HCT116 (cell line): ENCODE measurements at regions not wholly inside any gene's neighbourhood (a gene's known extent, or its start where the extent isn't known, plus 50 kb on each side); places are given as distances from the start of the nearest gene placed in this dataset.

Experiments
- ATAC-seq: fragments of 200-7000 bp; cut with Tn5 transposase; 2 replicates; pipeline ENCODE4 v1.9.1; 2020; ENCODE audit warnings: mild to moderate bottlenecking, moderate library complexity
- BruUV-seq: library from RNA; stranded (reverse); fragments of 400-500 nt; replicated peaks from 2 replicates; lab custom pipeline; 2021; lab: Mats Ljungman, UMichigan
- CTCF ChIA-PET: fragments of 300-600 bp; sonication (Branson Sonifier 250); formaldehyde crosslinking; loops from one replicate; lab custom pipeline; 2021; ENCODE audit warnings: antibody characterized with exemption; lab: Charles Lee
- POLR2A ChIA-PET: fragments of 300-600, 350-600 bp; sonication (Branson Sonifier 250); formaldehyde crosslinking; loops from one replicate; lab custom pipeline; 2021; ENCODE audit warnings: antibody characterized with exemption; lab: Charles Lee
- RAD21 ChIA-PET, 2 experiments: fragments of 300-600 bp; sonication (Branson Sonifier 250); formaldehyde crosslinking; loops; one replicate each; lab custom pipeline; 2023; ENCODE audit warnings: low total read pairs in 2 of 2; ENCODE audit not compliant: uncharacterized antibody in 2 of 2, unreplicated experiment in 2 of 2, low non-redundant PET in 1 of 2; lab: Charles Lee
- DNase-seq: peaks from one replicate; pipeline ENCODE4 v3.0.0-alpha.2; 2010; ENCODE audit warnings: low read depth, low spot score
- H2AFZ ChIP-seq: fragments of 200-600 bp; shearing (Covaris generic), sonication (generic); 2 replicates; pipeline ENCODE4 v1.6.1; 2017; ENCODE audit warnings: low read depth, mixed run types, mixed read lengths, antibody characterized with exemption, low read length; ENCODE audit not compliant: poor library complexity, severe bottlenecking
- H3K27ac ChIP-seq: 2 replicates; pipeline ENCODE4 v1.5.1; 2012; ENCODE audit warnings: low read depth, low read length
- H3K27me3 ChIP-seq: fragments of 200-600 bp; sonication (generic); 2 replicates; pipeline ENCODE4 v1.6.1; 2016; ENCODE audit warnings: mixed run types, low read length, mixed read lengths; ENCODE audit not compliant: insufficient read depth
- H3K36me3 ChIP-seq, 2 experiments: fragments of 200-500 bp in 1 of 2; fragments of 200-600 bp in 1 of 2; sonication (Bioruptor generic) in 1 of 2; sonication (generic) in 1 of 2; 2 replicates each; pipeline versions ENCODE4 v1.5.1 to v1.6.1; 2014 to 2016; ENCODE audit warnings: low read length in 2 of 2, inconsistent platforms in 1 of 2, mixed read lengths in 1 of 2, mixed run types in 1 of 2; ENCODE audit not compliant: insufficient read depth in 2 of 2, control insufficient read depth in 1 of 2
- H3K4me1 ChIP-seq, 2 experiments: fragments of 200-600 bp in 1 of 2; sonication (generic) in 1 of 2; 2 replicates each; pipeline versions ENCODE4 v1.5.1 to v1.6.1; 2012 to 2017; ENCODE audit warnings: low read length in 2 of 2, inconsistent platforms in 1 of 2, mild to moderate bottlenecking in 1 of 2, mixed read lengths in 1 of 2, mixed run types in 1 of 2, moderate library complexity in 1 of 2; ENCODE audit not compliant: insufficient read depth in 2 of 2, control insufficient read depth in 1 of 2
- H3K4me2 ChIP-seq: fragments of 200-600 bp; sonication (generic); 2 replicates; pipeline ENCODE4 v1.6.1; 2017; ENCODE audit warnings: mixed run types, low read length, mixed read lengths
- H3K4me3 ChIP-seq, 2 experiments: fragments of 200-600 bp in 1 of 2; sonication (generic) in 1 of 2; replicated peaks in 1 of 2; 2 replicates each; pipeline ENCODE4 v1.5.1; 2011 to 2016; ENCODE audit warnings: low read length in 2 of 2, control low read depth in 1 of 2, low read depth in 1 of 2, mild to moderate bottlenecking in 1 of 2, mixed read lengths in 1 of 2, mixed run types in 1 of 2
- H3K79me2 ChIP-seq: fragments of 200-600 bp; sonication (generic); 2 replicates; pipeline ENCODE4 v1.6.1; 2017; ENCODE audit warnings: mild to moderate bottlenecking, mixed run types, low read length, moderate library complexity, mixed read lengths; ENCODE audit not compliant: insufficient read depth
- H3K9ac ChIP-seq: fragments of 200-600 bp; sonication (generic); 2 replicates; pipeline ENCODE4 v1.6.1; 2016; ENCODE audit warnings: low read length, mixed read lengths
- H3K9me2 ChIP-seq: fragments of 200-600 bp; sonication (generic), shearing (Covaris generic); 2 replicates; pipeline ENCODE4 v1.6.1; 2017; ENCODE audit warnings: mixed run types, mild to moderate bottlenecking, moderate library complexity; ENCODE audit not compliant: insufficient read depth
- H3K9me3 ChIP-seq, 2 experiments: fragments of 200-500 bp in 1 of 2; fragments of 200-600 bp in 1 of 2; sonication (Bioruptor generic) in 1 of 2; sonication (generic) in 1 of 2; 2 replicates each; pipeline ENCODE4 v1.6.1; 2014 to 2017; ENCODE audit warnings: low read length in 2 of 2, mixed read lengths in 2 of 2, inconsistent platforms in 1 of 2, low read depth in 1 of 2, mild to moderate bottlenecking in 1 of 2, mixed run types in 1 of 2, moderate library complexity in 1 of 2; ENCODE audit not compliant: control insufficient read depth in 1 of 2, insufficient read depth in 1 of 2
- H4K20me1 ChIP-seq: fragments of 200-600 bp; sonication (generic), shearing (Covaris generic); 2 replicates; pipeline ENCODE4 v1.6.1; 2017; ENCODE audit warnings: mixed run types, mild to moderate bottlenecking, moderate library complexity; ENCODE audit not compliant: insufficient read depth
- EGR1 ChIP-seq: IDR thresholded peaks from 2 replicates; pipeline ENCODE4 v1.6.1; 2012; ENCODE audit warnings: low read depth
- ELF1 ChIP-seq: IDR thresholded peaks from 2 replicates; pipeline ENCODE4 v1.6.1; 2012; ENCODE audit warnings: low read depth, borderline replicate concordance
- EZH2 ChIP-seq: fragments of 200-600 bp; sonication (generic); IDR thresholded peaks from 2 replicates; pipeline ENCODE4 v1.6.1; 2017; ENCODE audit warnings: antibody characterized with exemption, mixed run types
- EZH2phosphoT487 ChIP-seq: fragments of 200-600 bp; IDR thresholded peaks from 2 replicates; pipeline ENCODE4 v1.6.1; 2018; ENCODE audit warnings: antibody characterized with exemption, borderline replicate concordance
- POLR2A ChIP-seq: IDR thresholded peaks from 2 replicates; pipeline ENCODE4 v1.7.0; 2011; ENCODE audit warnings: borderline replicate concordance; ENCODE audit not compliant: insufficient read depth, insufficient read length; ENCODE audit errors: extremely low read depth
- POLR2AphosphoS5 ChIP-seq: IDR thresholded peaks from 2 replicates; pipeline ENCODE4 v1.6.1; 2011; ENCODE audit warnings: mild to moderate bottlenecking, low read depth, low read length, moderate library complexity
- SP1 ChIP-seq: IDR thresholded peaks from 2 replicates; pipeline ENCODE4 v1.6.1; 2012; ENCODE audit warnings: low read depth
- SRF ChIP-seq: IDR thresholded peaks from 2 replicates; pipeline ENCODE4 v1.6.1; 2012; ENCODE audit warnings: low read depth
- TCF7L2 ChIP-seq: IDR thresholded peaks from 2 replicates; pipeline ENCODE4 v1.7.0; 2011; ENCODE audit warnings: borderline replicate concordance, inconsistent platforms; ENCODE audit not compliant: insufficient read depth, insufficient read length; ENCODE audit errors: extremely low read depth
- YY1 ChIP-seq: IDR thresholded peaks from 2 replicates; pipeline ENCODE4 v1.6.1; 2011; ENCODE audit warnings: low read length, low read depth, moderate library complexity, mild to moderate bottlenecking; ENCODE audit not compliant: insufficient replicate concordance; ENCODE audit errors: extremely low read depth
- intact Hi-C: fragments of 100-400 bp; cut with micrococcal nuclease; formaldehyde crosslinking; loops from 2 replicates; pipeline ENCODE4 v1.10.0; 2022
- TF ChIP-seq, protein P1 (sequence below): IDR thresholded peaks from 2 replicates; pipeline ENCODE4 v1.6.1; 2011; ENCODE audit warnings: mild to moderate bottlenecking, low read length, moderate library complexity; ENCODE audit not compliant: insufficient replicate concordance; ENCODE audit errors: extremely low read depth

DNA sequence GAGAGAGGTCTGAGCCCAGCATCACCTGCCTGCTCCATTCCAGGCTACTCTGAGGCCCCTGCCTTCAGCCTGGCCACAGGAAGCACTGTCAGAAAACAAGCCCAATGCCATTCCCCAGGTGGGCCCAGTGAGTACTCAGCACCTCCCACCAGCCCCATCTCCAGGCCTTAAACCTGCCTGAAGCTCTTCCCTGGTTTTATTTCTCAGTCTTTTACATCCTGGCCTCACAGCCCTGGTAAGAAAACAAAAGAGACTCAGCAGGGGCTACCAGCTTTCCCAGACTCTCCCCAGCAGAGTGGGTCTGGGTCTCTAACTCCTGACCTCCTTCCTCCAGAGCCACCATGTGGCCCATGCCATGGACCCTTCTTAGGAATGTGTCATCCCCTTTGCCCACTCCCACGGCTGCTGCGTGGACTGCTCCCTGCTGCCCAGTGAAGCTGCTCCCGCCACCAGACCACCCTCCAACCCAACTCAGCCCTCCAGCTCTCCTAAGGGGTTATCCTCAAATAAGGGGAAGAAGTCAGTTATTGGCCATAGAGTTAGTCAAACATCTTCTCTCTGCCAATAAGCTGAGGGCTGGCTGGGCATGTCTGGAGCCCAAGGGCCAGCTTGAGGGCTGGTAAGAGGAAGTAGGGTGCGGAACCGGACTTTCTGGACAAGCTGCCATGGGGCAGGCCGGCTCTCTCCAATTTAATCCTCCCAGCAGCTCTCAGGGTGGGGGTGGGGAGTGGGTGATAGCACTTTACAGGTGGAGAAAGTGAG lies 116.7 kb upstream of the LINGO1 start:
- Histone ChIP-seq H3K4me2 (no peak overlapping the region), H3K9me3 (no peaks in the 10 kb centered on the region), H3K27ac (no peak overlapping the region), H3K79me2 (no peaks in the 10 kb centered on the region), H3K4me3 (no peak overlapping the region), H3K27me3 (no peaks in the 10 kb centered on the region), H3K36me3 (no peaks in the 10 kb centered on the region), H2AFZ (no peak overlapping the region), H3K4me1 (peaks cover 9 to 10% of the 10 kb centered on the region in 2 experiments; a peak in 3 of 4 replicates), H3K9ac (no peak overlapping the region), H4K20me1 (no peaks in the 10 kb centered on the region), H3K9me2 (no peaks in the 10 kb centered on the region)
- DNase-seq (no peak), ATAC-seq (no peak)
- BruUV-seq = no TSS peak
- POLR2A ChIA-PET = no interaction called here
- TF ChIP-seq YY1 = no peak
- TF ChIP-seq POLR2AphosphoS5 = no peak
- no peak for TF ChIP-seq EZH2phosphoT487
- no peak for TF ChIP-seq ELF1
- no peak for TF ChIP-seq SP1
- TF ChIP-seq EZH2 = no peak
- no peak for TF ChIP-seq TCF7L2
- TF ChIP-seq EGR1 = no peak
- no peak for TF ChIP-seq POLR2A
- TF ChIP-seq, protein P1, sequence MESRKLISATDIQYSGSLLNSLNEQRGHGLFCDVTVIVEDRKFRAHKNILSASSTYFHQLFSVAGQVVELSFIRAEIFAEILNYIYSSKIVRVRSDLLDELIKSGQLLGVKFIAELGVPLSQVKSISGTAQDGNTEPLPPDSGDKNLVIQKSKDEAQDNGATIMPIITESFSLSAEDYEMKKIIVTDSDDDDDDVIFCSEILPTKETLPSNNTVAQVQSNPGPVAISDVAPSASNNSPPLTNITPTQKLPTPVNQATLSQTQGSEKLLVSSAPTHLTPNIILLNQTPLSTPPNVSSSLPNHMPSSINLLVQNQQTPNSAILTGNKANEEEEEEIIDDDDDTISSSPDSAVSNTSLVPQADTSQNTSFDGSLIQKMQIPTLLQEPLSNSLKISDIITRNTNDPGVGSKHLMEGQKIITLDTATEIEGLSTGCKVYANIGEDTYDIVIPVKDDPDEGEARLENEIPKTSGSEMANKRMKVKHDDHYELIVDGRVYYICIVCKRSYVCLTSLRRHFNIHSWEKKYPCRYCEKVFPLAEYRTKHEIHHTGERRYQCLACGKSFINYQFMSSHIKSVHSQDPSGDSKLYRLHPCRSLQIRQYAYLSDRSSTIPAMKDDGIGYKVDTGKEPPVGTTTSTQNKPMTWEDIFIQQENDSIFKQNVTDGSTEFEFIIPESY = no peak
- no peak for TF ChIP-seq SRF
- intact Hi-C loops = no loop called here
- CTCF ChIA-PET = no interaction called here
- RAD21 ChIA-PET = no interaction called here
